Activated CD4-positive, alpha-beta T cell treated with anti-CD3 and anti-CD28 coated beads, Interleukin-2, amount 50 U/mL, for 24 hours (primary cell): ENCODE measurements at regions not wholly inside any gene's neighbourhood (a gene's known extent, or its start where the extent isn't known, plus 50 kb on each side); places are given as distances from the start of the nearest gene placed in this dataset.
"Not testable (repeated sequence)": the region's sequence is repeated elsewhere in the genome, so short reads cannot be mapped to it uniquely, and the experiment has no call there.

Experiments
- DNase-seq, 2 donors: peaks; one replicate each; pipeline ENCODE4 v3.0.0-alpha.2; 2020; ENCODE audit warnings: low read depth in 1 of 2, low spot score in 1 of 2

DNA sequence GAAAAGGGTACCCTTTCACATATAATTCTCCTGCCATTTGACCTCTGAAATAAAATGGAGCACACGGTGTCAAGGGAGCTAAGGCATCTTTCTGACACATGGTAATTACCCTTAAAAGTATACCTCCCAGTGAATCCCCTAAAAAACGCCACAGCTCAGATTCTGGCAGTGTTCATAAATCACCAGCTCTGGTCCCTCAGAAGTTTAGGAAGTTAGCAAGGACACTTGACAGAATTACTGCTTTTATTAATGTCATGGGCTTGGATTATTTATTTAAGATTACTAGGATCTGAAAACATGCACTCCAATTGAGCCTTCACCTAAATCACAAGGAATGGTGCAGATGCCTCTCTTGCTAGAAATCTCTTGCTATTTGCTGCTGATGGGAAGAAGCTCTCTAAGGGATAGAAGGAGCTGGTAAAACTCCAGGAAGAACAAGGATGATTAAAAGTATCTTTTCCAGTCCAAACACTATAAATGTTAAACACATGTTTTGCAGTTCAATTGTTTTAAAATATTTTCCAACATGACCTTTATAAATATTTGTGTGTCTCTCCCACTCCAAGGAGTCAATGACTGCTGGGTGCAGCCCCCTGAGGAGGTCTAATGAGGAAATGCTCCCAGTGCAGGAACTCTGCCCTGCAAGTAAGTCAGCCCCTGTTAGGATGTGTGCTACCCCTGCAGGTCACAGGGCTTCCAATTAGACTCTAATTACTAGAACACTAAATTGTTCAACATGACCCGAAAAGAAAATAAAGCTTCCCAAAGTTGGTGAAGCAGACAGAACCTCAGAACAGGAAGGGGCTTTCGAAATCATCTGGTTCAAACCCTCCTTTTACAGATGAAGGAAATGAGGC is 230.3 kb downstream of the TFAP2A start:
- DNase-seq, result no peak

DNA sequence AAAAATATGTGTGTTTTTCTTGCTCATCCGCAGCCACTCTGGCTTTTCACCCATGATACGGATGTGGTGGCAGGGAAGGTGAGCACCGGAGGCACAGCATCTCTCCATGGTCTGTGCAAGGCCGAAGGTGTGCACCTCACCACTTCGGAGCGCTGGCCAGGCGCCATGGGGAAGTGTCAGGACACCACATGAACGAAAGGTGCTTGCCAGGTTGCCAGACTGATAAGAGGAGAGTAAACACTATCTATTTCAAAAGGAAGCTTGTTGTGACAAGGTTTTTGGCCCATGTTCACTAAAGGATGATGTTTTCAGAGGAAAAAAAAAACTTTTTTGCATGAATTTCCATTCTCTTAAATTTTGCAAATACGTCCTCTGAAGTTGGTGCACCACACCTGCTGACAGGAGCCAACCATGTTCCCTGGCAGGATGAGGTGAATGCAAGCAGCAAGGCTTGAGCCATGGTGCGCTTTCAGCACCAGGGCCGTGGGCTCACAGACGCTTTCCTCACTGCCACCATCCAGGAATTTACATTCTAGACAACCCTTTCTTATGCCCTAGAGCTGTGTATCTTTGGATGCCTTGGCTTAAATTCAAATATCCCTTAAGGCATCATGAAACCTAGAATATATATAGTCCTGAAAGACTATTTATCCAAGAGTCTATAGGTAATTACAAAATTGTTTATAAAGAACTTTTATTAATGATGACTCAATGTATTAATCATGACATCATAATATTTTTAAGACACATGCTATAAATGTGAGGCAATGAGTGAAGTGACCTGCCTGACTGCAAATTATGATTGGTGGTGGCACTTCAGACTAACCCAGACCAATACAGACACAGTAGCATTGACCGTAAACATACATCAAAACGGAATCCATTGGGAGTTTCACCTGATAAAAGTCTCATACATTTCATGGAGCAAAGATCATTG is 234.5 kb downstream of the TFAP2A start:
- DNase-seq, result no peak

DNA sequence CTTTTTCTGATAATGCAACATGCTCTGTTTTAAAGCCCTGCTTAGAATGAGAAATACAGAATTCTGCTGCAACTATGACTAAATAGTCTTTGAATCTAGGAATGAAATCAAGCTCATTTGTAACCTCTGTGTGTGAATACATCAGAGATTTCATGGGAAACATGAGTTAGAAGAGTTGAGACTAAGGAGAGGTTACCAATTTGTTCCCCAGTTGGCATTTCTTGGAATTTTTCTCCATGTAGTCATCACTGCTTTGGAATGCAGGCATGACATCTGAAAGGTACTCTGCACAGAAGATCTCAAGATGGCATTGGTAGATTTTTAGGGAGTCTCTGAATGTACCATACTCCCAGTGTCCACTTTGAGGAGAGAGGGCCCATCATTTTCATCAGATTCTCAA is 237.2 kb downstream of the TFAP2A start:
- DNase-seq, result no peak

DNA sequence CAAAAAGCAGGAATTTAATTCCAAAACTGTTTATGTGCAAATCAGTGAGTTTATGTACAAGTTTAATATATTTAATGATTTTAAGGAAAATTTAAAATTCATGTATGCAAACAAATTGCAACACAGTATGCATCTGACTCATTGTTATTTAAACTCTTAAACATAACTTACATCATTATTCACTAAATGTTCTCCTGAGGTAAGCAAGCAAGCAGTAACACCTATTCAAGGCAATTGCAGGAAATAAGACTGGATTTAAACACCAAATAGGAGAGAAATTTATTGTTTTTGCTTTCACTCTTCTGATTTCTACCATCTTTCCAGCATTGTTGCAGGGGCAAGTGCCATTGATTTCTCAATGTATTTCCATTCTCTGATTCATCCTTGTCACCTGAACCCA is 239.5 kb downstream of the TFAP2A start:
- DNase-seq, result no peak

DNA sequence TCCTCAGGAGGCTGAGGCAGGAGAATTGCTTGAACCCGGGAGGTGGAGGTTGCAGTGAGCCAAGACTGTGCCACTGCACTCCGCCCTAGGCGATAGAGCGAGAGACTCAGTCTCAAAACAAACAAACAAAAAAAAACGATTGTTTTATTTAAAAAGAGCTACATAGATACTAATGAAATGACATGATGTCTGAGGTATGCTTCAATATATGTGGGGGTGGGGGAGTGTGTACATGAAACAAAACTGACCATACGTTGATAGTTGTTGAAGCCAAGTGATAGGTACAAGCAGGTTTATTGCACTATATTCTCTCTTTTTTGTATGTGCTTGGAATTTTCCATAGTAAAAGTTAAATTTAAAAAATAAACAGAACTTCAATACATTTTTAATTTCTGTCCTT is 240.1 kb downstream of the TFAP2A start:
- DNase-seq, result no peak

DNA sequence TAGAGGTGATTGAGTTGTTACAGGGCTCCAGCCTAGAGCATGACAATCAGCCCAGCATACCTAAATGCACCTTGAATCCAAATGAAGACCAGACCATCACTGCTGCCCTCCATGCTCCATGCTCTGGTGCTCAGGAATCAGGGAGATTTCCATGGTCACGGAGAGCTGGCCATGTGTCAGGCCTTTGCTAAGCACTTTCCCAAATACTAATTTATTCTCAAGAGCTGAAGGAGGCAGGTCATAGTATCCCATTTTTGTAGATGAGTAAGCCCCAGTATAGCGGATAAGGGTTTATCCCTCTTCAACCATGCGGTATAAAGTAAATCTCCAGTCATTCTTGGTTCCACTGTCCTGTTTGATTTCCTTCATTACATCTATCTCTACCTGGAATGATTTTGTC is 240.8 kb downstream of the TFAP2A start:
- DNase-seq, result no peak

DNA sequence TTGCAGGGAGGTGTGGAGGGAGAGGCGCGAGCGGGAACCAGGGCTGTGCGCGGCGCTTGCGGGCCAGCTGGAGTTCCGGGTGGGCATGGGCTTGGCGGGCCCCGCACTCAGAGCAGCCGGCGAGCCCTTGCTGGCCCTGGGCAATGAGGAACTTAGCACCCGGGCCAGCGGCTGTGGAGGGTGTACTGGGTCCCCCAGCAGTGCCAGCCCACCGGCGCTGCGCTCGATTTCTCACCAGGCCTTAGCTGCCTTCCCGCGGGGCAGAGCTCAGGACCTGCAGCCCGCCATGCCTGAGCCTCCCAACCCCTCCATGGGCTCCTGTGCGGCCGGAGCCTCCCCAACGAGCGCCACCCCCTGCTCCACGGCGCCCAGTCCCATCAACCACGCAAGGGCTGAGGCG is 243.2 kb downstream of the TFAP2A start:
- not testable (repeated sequence) for DNase-seq

DNA sequence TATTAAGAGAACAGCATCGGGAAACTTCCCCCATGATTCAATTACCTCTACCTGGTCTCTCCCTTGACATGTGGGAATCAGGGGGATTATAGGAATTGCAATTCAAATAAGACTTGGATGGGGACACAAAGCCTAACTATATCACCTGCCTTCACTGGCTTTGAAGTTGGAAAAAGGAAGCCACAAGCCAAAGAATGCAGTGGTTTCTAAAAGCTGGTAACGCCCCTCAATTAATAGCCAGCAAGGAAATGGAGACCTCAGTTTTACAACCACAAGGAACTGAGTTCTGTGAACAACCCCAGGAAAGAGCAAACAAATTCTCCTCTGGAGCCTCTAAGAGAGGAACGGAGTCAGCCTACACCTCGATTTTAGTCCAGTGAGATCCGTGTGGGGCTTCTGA is 244.1 kb downstream of the TFAP2A start:
- DNase-seq, result no peak

DNA sequence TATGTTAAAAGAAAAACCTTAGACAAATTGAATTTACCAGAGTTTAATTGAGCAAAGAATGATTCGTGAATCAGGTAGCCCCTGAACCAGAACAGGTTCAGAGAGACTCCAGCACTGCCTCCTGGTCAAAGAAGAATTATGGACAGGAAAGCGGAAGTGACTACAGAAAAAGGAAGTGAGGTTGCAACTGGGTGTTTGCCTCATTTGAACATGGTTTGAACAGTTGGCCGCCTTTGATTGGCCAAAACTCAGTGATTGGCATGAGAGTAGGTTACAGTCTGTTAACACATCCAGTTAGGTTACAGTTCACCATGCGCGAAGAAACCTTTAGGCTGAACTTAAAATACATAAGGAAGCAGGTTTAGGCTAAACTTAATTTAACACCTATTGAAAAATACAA is 248.8 kb downstream of the TFAP2A start:
- DNase-seq, result no peak

DNA sequence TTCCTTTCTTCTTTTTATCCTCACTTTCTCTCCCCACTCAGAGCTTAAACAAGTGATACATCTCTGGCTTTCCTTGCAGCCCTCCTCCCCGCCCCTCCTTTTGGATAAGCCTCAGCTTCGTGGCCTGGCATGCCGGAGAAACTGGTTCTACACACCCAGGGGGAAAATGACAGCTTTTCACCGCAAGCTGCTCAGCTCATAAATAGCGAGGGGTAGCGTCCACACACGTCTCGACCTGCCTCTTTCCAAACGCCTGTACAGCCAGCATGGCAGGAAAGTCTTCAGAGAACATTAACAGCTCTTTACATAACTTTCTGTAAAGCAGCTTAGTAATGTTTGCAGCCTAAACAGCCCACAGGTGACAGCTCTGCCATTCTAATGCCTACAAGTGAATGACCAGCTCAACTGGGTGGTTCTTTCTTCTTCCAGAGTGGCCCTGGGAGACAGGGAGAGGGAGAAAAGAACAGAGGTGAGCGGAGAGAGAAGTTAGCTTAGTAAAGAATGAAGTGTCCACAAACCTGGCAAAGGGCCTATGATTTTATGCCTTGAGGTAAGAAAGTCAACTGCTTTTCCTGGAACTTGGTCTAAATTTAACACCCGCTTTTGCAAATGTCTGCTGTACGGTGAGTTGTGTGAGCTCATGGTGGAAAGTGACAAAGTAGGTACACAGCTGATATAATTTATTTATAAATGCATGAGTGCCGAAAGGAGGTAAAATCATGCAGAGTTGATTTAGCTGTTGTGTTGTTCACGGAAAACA is 251.5 kb downstream of the TFAP2A start:
- no peak for DNase-seq

DNA sequence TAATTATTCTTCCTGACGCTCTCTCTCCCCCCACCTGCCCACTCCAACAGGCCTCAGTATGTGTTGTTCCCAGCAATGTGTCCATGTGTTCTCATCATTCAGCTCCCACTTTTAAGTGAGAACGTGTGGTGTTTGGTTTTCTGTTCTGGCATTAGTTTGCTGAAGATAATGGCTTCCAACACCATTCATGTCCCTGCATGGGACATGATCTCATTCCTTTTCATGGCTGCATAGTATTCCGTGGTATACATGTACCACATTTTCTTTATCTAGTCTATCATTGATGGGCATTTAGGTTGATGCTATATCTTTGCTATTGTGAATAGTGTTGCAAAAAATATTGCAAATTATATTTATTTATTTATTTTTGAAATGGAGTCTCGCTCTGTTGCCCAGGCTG is 258.0 kb downstream of the TFAP2A start:
- DNase-seq, result no peak

DNA sequence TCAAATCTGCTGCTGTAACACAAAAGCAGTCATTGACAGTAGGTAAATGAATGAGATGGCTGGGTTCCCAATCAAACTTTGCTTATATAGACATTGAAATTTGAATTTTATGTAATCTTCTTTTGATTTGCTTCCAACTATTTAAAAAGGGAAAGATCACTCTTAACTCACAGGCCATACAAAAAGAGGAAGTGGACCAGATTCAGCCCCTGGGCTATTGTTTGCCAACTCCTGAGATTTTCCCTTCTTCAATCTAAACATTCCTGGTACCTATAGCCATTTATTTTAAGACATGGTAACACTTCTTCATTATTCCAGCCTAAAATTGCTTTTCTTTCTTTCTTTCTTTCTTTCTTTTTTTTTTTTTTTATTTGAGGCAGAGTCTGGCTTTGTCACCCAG is 260.6 kb downstream of the TFAP2A start:
- no peak for DNase-seq

DNA sequence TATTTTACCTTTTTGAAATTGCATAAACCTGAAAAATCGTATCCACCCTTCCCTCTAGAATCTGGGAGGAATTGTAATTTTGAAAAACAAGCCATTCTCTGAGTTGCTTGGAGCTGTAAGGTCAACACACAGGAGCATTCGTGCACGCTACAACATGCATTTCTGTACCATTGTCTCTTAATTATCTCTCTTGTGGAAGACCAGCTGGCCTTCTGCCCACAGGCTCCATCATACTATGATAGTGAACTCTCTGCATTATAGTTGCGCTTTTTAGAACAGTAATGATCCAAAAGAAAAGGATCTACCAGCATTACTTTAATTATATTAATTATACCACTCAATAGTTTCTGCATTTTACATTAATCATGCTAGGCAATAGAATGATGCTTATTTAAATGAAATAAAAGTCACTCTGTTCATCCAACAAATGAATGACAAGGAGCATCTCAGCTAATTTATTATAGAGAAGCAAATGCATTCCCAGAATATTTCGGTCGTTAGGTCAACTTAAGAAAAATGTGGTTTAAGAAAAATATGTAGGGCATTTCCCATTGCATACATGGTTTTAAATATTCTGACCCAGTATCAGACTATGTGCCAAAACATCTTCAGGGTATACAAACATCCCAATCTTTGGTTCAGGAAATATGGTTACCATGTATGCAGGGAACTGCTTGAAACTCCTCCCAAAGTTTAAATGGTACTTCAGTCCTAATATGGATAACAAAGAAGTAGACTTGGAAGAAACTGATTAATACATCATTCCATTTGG is 263.5 kb downstream of the TFAP2A start:
- no peak for DNase-seq

DNA sequence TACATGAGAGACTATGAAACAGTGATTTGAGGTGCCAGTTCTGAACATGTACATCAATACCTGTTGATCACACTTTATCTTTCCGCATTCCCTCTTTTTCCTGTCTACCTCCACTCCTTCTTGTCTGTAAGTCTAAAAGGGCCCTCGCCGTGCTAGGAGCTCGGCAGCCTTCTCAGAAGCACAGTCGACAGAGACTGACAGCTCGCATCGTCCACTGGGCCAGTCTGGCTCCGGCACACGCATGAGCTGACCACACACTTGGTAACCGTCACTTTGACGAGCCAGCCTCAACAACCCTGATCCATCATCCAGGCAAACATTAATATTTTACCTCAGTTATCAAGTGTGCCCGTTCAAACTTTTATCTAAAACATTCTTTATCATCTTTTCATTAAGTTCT is 265.3 kb downstream of the TFAP2A start:
- DNase-seq, result no peak

DNA sequence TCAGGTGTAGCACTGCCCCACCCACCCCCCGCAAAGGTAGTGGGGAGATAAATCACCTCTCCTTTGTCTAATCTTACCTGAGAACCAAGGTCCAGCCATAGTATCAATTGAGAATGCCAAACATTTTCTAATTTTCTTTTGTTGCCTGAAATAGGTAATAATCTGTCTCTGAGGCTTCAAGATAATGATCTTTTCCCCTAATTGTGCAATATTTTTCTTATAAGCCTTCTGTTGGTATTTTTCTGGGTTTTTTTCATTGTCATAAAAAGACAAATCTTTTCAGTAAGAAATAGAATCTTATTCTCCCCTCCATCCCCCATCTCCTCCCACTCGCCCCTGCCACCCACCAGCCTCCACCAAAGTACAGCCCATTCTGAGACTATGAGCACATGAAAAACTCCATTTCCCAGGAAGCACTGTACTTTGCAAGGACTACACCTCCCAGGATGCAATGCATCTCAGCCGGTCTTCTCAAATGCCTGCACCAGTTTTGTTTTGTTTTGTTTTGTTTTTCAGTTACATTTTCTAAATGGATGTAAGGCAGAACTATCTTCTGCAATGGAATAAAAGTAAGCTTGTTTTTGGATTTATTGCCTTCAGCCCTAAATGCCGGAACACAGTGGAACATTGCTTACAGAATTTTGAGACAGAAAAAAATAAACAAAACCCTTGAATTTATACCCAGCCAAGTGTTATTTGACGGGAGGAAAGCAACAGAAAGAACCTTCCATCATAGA is 268.0 kb downstream of the TFAP2A start:
- no peak for DNase-seq

DNA sequence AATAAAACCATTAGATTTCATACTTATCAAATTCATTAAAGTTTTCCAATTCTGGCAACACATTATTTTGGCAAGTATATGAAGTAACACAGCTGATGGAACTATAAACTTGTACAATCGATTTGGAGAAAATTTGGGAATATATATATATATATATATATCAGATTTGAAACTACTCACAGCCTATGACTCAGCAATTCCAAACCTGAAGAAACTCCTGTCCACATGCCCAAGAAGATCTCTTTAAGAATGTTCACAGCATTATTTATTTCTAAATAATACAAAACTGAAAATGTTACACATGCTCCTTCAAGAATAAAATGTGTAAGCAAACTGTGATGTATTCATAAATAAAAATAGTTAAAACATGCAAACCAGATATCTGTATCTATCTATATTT is 270.1 kb downstream of the TFAP2A start:
- DNase-seq, result no peak

DNA sequence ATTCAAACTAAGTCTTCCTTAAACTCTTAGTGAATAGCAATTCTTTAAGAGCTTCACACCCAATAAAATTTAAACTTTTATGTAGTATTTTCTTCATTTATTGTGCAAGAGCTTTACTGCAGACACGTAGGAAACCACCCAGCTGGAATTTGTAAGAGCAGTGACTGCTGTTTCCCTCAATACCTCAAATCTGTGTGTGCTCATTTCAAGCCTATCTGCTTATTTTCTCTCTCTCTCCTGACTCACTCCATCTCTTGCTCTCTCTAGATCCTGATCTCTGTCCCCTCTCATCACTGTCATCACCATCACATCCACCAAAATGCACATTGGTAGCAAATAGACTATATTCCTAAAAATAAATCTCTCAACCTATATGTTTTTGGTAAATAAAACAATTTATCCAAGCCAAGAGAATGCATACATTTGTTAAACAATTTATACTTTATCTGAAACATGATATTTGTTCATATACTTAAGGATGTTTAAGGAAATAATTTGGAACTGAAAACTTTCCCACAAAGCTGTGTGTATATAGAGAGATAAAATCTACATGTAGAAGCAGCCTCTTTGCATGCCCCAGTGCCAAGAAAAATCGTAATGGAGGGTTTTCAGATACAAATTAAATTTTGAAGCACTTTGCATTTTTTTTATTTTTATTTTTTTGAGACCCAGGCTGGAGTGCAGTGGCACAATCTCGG is 273.0 kb downstream of the TFAP2A start:
- no peak for DNase-seq

DNA sequence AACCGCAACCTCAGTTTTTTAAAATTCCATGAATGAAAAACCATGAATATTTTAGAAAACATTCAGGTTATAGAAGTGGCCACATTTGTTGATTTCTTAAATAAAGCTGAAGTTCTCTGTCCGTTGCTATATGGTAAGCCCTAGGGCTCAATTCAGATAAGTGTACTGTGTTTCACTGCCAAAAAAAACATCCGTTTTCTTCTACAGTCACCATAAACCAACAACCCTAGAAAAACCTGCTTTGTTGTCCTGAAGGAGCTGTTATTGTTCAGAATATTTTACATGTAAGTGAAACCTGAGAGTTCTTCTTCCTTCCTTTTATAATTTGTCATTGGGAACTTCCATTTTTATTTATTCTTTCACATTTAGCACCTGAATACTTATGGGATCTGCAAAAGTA is 274.1 kb downstream of the TFAP2A start:
- no peak for DNase-seq

DNA sequence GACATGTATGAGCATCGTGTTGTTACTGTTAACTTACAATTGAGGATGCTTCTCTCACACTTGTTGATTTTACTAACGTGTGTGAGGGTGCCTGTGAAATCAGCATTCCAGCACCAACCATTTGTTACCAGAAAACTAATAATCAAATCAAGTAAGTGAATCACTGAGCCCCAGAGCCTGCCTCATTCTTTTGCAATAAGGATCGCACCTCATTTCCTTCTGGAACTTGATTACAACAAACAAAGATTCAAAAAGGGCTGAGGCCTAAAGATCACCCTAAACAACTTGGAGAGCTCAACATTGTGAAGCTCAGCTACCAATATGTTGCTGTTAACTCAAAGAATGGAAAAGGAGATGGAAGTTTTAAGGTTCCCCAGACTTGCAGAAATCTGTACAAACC is 274.7 kb downstream of the TFAP2A start:
- no peak for DNase-seq
